ENCODE measurements at regions not wholly inside any gene's neighbourhood (a gene's known extent, or its start where the extent isn't known, plus 50 kb on each side); places are given as distances from the start of the nearest gene placed in this dataset.

- no peak for TF ChIP-seq CTCF (IDR thresholded peaks at IDR 0.05)
- TF ChIP-seq POLR2A (IDR thresholded peaks at IDR 0.05), result no peak
Observed at GRCh38 chr2:173556816-173557215, 202.1 kb downstream of the CDCA7 start.
